CD14-positive monocyte (primary cell): ENCODE measurements at regions not wholly inside any gene's neighbourhood (a gene's known extent, or its start where the extent isn't known, plus 50 kb on each side); places are given as distances from the start of the nearest gene placed in this dataset.

Source experiments
- DNase-seq, 3 donors: peaks; one replicate each; pipeline ENCODE4 v3.0.0-alpha.2; 2011 to 2022
- H2AFZ ChIP-seq: 2 replicates; pipeline ENCODE4 v1.6.0; 2012; ENCODE audit warnings: mild to moderate bottlenecking, low read depth, low read length, inconsistent platforms; ENCODE audit not compliant: insufficient read depth, poor library complexity, severe bottlenecking
- H3K27ac ChIP-seq, 2 donors: 1 replicate in 1 of 2; 2 replicates in 1 of 2; pipeline ENCODE4 v1.5.1; 2012 to 2013; ENCODE audit warnings: low read length in 2 of 2, control low read depth in 1 of 2, inconsistent platforms in 1 of 2, low read depth in 1 of 2, mild to moderate bottlenecking in 1 of 2
- H3K27me3 ChIP-seq, 2 donors: one replicate each; pipeline versions ENCODE4 v1.6.0 to v1.6.1; 2011 to 2013; ENCODE audit warnings: low read length in 2 of 2; ENCODE audit not compliant: control insufficient read depth in 2 of 2, insufficient read depth in 2 of 2
- H3K36me3 ChIP-seq, 2 donors: replicated peaks in 1 of 2; 1 replicate in 1 of 2; 2 replicates in 1 of 2; pipeline versions ENCODE4 v1.5.1 to v1.6.1; 2012 to 2013; ENCODE audit warnings: low read length in 2 of 2, control low read depth in 1 of 2, inconsistent platforms in 1 of 2, mild to moderate bottlenecking in 1 of 2; ENCODE audit not compliant: insufficient read depth in 2 of 2, control insufficient read depth in 1 of 2
- H3K4me1 ChIP-seq, 2 donors: 1 replicate in 1 of 2; 2 replicates in 1 of 2; pipeline versions ENCODE4 v1.5.1 to v1.6.1; 2012 to 2013; ENCODE audit warnings: low read length in 2 of 2, control low read depth in 1 of 2, inconsistent platforms in 1 of 2, mild to moderate bottlenecking in 1 of 2, moderate library complexity in 1 of 2; ENCODE audit not compliant: insufficient read depth in 2 of 2, control insufficient read depth in 1 of 2
- H3K4me2 ChIP-seq: replicated peaks from 2 replicates; pipeline ENCODE3; 2012; ENCODE audit warnings: low read length, moderate library complexity, mild to moderate bottlenecking; ENCODE audit not compliant: poor library complexity, severe bottlenecking; ENCODE audit errors: extremely low read depth
- H3K4me3 ChIP-seq, 3 experiments: fragments of 200-600 bp in 1 of 3; sonication (generic) in 1 of 3; replicated peaks in 1 of 3; 1 replicate in 2 of 3; 2 replicates in 1 of 3; pipeline ENCODE4 v1.5.1; 2011 to 2013; ENCODE audit warnings: low read length in 3 of 3, mild to moderate bottlenecking in 3 of 3, control low read depth in 2 of 3, low read depth in 2 of 3, inconsistent platforms in 1 of 3, moderate library complexity in 1 of 3
- H3K79me2 ChIP-seq: 2 replicates; pipeline ENCODE4 v1.6.0; 2012; ENCODE audit warnings: mild to moderate bottlenecking, control low read depth, inconsistent platforms, low read length, moderate library complexity; ENCODE audit not compliant: insufficient read depth
- H3K9ac ChIP-seq: 2 replicates; pipeline ENCODE4 v1.6.0; 2017; ENCODE audit warnings: low read length, mild to moderate bottlenecking; ENCODE audit not compliant: insufficient read depth, poor library complexity, severe bottlenecking
- H3K9me3 ChIP-seq, 2 donors: replicated peaks in 1 of 2; 1 replicate in 1 of 2; 2 replicates in 1 of 2; pipeline versions ENCODE4 v1.5.1 to v1.6.1; 2012 to 2013; ENCODE audit warnings: low read length in 2 of 2, control low read depth in 1 of 2; ENCODE audit not compliant: control insufficient read depth in 1 of 2, insufficient read depth in 1 of 2
- H4K20me1 ChIP-seq: 2 replicates; pipeline ENCODE4 v1.6.0; 2012; ENCODE audit warnings: mild to moderate bottlenecking, low read length, control low read depth, moderate library complexity; ENCODE audit not compliant: insufficient read depth
- H3K27ac Mint-ChIP-seq, 7 donors: one replicate each; pipeline ENCODE4 v1.8.0; 2020; ENCODE audit warnings: mild to moderate bottlenecking in 7 of 7, mixed read lengths in 7 of 7, moderate library complexity in 6 of 7, inconsistent platforms in 2 of 7
- H3K27me3 Mint-ChIP-seq, 3 donors: one replicate each; pipeline ENCODE4 v1.8.0; 2021 to 2022; ENCODE audit warnings: low read depth in 3 of 3, mild to moderate bottlenecking in 3 of 3, mixed read lengths in 3 of 3, moderate library complexity in 3 of 3, inconsistent platforms in 1 of 3
- H3K36me3 Mint-ChIP-seq, 2 donors: one replicate each; pipeline ENCODE4 v1.8.0; 2020; ENCODE audit warnings: mixed read lengths in 2 of 2, inconsistent platforms in 1 of 2, mild to moderate bottlenecking in 1 of 2
- H3K4me1 Mint-ChIP-seq: one replicate; pipeline ENCODE4 v1.8.0; 2020; ENCODE audit warnings: mild to moderate bottlenecking, mixed read lengths
- H3K4me3 Mint-ChIP-seq, 2 donors: one replicate each; pipeline ENCODE4 v1.8.0; 2020; ENCODE audit warnings: mild to moderate bottlenecking in 2 of 2, mixed read lengths in 2 of 2, moderate library complexity in 1 of 2
- H3K9me3 Mint-ChIP-seq, 7 donors: one replicate each; pipeline ENCODE4 v1.8.0; 2020 to 2022; ENCODE audit warnings: mixed read lengths in 7 of 7, mild to moderate bottlenecking in 6 of 7, moderate library complexity in 6 of 7, inconsistent platforms in 2 of 7
- CTCF ChIP-seq: fragments of 200-600 bp; IDR thresholded peaks from one replicate; pipeline ENCODE4 v1.8.0; 2022; ENCODE audit warnings: antibody characterized with exemption, mild to moderate bottlenecking
- WGBS: methylation state at CpG from one replicate; pipeline ENCODE4 v1.1.5; 2013; ENCODE audit warnings: missing lambda C conversion rate; ENCODE audit not compliant: insufficient coverage; 5-methylcytosine and 5-hydroxymethylcytosine counted together
- intact Hi-C, 2 donors: fragments of 100-400 bp; cut with micrococcal nuclease; formaldehyde crosslinking; loops; one replicate each; pipeline versions ENCODE4 v1.15.0 to v1.15.1; 2023

DNA sequence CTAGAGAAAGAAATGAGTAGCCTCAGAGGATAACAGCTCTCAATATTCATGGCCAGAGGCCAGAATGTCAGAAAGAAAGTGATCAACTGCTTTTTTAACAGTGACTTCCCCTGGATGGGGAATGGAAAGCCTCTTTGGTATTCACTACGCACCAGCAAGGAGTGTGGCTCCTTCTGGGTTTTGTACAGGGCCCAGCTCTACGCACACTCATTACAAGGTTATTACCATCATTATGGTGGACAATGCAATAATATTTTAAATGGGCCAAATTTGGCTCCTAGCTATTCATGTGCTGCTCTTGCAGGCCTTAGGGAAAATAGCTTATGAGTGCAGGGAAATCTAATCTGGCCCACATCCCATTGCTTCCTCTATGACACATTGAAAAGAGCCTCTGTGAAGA is 1149.5 kb upstream of the FANCL start:
- no peaks in the 10 kb centered on the region for H3K4me1 Mint-ChIP-seq
- H3K27me3 Mint-ChIP-seq, result no peaks in the 10 kb centered on the region
- 100% methylated on average over 1 of the region's 2 CpGs for WGBS
- H4K20me1 ChIP-seq, result no peaks in the 10 kb centered on the region
- H3K9ac ChIP-seq, result no peak overlapping the region
- H3K27ac ChIP-seq, result no peak overlapping the region
- H3K4me3 ChIP-seq, result no peak overlapping the region
- H3K79me2 ChIP-seq, result no peaks in the 10 kb centered on the region
- no peak overlapping the region for H2AFZ ChIP-seq
- no peak overlapping the region for H3K4me3 Mint-ChIP-seq
- H3K36me3 Mint-ChIP-seq, result no peaks in the 10 kb centered on the region
- no peaks in the 10 kb centered on the region for H3K27me3 ChIP-seq
- H3K9me3 Mint-ChIP-seq, result peaks cover 2 to 14% (median 5%) of the 10 kb centered on the region in 7 donors
- intact Hi-C loops, result no loop called here
- no peaks in the 10 kb centered on the region for H3K36me3 ChIP-seq
- H3K4me1 ChIP-seq, result no peaks in the 10 kb centered on the region
- H3K4me2 ChIP-seq, result no peak overlapping the region
- no peak for DNase-seq
- H3K9me3 ChIP-seq, result peaks cover 0 to 3% of the 10 kb centered on the region in 2 donors
- no peak for TF ChIP-seq CTCF
- H3K27ac Mint-ChIP-seq, result no peak overlapping the region

- Mint-ChIP-seq H3K9me3 (peaks cover 1 to 11% (median 3%) of the 10 kb centered on the region in 7 donors), H3K27me3 (no peaks in the 10 kb centered on the region), H3K4me3 (no peak overlapping the region), H3K27ac (no peak overlapping the region), H3K4me1 (no peaks in the 10 kb centered on the region), H3K36me3 (no peaks in the 10 kb centered on the region)
- Histone ChIP-seq H3K9ac (no peak overlapping the region), H3K27me3 (no peaks in the 10 kb centered on the region), H3K36me3 (no peaks in the 10 kb centered on the region), H4K20me1 (no peaks in the 10 kb centered on the region), H3K79me2 (no peaks in the 10 kb centered on the region), H3K4me2 (no peak overlapping the region), H3K4me1 (no peaks in the 10 kb centered on the region), H2AFZ (no peak overlapping the region), H3K9me3 (no peaks in the 10 kb centered on the region), H3K4me3 (no peak overlapping the region), H3K27ac (no peak overlapping the region)
- 80% methylated on average over 1 of the region's 1 CpG for WGBS
- intact Hi-C loops, result no loop called here
- DNase-seq, result no peak
- no peak for TF ChIP-seq CTCF
Measured at GRCh38 chr2:59389240-59389639, 1148.1 kb upstream of the FANCL start.
